GM18511 (cell line): ENCODE measurements at regions not wholly inside any gene's neighbourhood (a gene's known extent, or its start where the extent isn't known, plus 50 kb on each side); places are given as distances from the start of the nearest gene placed in this dataset.
"Not testable (repeated sequence)": the region's sequence is repeated elsewhere in the genome, so short reads cannot be mapped to it uniquely, and the experiment has no call there.

Source experiments
- ATAC-seq: cut with Tn5 transposase; IDR thresholded peaks from one replicate; pipeline ENCODE4 v1.9.1; 2021; ENCODE audit warnings: mild to moderate bottlenecking, moderate library complexity; ENCODE audit not compliant: unreplicated experiment

DNA sequence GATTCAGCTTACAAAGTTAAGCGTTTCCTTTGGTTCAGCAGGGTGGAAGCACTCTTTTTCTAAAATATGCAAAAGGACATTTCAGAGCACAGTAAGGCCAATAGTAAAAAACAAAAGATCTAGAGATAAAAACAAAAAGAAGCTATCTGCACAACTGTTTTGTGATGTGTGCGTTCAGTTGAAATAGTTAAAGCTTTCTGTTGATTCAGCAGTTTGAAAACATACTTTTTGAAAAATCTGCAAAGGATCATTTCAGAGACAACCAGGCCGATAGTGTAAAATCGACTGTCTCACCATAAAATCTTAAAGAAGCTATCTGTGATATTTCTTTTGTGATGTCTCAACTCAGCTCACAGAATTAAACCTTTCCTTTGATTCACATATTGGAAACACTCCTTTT lies 300.0 kb upstream of the ALG10B start:
- ATAC-seq = no peak

DNA sequence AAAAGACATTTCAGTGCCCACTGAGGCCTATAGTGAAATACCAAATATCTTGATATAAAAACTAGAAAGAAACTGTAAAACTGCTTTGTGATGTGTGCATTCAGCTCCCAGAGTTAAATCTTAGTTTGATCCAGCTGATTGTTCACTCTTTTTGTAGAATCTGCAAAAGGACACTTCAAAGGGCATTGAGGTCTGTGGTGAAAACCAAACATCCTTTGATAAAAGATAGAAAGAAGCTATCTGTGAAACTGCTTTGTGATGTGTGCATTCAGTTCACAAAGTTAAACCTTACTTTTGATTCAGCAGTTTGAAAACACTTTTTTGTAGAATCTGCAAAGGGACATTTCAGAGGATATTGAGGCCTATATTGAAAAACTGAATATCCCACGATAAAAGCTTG lies 290.7 kb upstream of the ALG10B start:
- no peak for ATAC-seq

DNA sequence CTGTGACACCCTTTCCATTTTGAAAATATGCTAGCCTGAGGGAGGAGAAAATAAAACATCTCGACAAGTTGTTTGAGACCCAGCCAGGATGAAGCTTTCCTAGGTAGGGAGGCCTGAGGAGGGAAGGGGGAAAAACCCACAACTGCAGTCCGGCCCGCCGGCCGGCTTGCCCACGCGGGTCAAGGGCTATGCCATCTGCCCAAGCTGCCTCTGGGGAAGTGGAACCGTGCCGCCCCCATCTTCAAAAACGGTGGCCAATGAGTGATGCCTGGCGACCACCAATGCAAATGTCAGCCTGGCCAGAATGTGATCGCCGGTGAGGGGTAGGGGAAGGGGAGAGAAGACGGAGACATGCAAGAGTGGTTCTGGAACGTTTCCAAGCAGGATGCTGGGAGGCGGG lies 263.5 kb upstream of the ALG10B start:
- ATAC-seq = no peak

DNA sequence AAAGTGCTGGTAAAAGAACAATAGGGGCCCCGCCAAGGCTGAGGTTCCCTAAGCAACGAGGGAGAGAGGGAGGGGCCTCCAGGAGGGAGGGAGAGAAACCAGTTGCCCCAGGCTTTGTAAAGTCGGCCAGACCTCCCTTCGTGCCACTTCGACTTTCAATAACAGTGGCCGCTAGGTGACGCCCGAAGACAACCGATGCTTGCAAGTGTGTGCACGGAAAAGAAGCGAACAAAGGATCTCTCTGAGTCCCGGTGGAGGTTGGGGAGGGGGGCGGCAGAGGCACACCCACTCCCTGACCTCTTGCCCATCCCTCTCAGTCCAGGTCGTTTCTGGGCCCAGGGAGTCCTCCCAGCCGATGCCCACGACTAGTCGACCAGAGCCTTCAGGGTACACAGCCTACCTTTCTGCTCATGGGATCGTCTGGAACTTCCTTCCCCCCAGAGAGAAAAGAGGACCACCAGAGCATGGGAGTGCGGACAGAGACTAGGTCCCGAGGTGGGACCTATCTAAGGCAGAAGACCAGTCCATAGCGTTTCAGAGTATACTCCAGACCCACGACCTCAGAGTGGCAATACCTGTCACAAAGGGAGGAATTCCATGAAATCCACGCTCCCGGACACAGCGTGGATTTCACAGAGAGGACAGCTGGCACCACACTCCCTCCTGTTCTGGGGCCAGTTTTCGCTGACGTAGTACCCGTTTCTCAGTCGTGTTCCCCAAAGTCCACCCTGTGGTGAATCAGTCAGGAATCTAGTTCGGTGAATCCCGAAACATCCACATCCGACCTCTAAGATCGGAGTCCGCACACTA lies 262.7 kb upstream of the ALG10B start:
- ATAC-seq = no peak

DNA sequence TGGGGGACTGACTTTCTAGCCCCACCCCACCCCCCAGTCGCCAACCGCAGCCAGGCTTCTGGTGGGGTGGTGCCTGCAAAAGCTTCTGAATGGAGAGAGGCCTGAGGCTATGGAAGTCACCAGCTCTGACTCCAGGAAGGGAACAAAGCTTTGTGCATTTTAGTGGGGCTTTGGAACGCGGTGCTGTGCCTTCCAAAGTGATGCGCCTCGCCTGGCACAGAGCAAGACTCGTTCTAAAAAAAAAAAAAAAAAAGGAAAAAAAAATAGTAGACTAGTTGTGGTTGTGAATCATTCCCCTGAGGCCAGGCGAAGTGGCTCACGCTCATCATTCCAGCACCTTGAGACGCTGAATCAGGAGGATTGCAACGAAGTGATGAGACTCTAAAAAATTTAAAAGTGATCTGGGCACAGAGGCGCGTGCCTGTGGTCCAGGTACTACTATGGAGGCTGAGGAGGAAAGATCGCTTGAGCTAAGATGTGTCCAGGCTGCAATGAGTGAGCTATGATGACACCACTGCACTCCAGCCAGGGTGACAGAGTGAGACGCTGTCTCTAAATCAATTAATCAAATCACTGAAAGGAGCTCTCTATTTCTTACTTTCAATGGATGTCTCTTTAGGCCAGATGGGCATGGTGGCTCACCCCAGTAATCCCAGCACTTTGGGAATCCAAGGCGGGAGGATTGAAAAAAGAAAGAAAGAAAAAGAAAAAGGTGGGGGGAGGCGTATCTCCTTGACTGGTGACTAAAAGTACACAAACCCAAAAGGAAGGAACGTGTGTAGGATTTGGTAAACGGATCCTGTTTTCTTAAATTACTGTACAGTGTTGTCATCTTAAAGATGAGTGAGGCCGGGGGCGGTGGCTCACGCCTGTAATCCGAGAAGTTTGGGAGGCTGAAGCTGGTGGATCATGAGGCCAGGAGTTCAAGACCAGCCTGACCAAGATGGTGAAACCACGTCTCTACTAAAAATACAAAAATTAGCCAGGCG lies 259.6 kb upstream of the ALG10B start:
- no peak for ATAC-seq

DNA sequence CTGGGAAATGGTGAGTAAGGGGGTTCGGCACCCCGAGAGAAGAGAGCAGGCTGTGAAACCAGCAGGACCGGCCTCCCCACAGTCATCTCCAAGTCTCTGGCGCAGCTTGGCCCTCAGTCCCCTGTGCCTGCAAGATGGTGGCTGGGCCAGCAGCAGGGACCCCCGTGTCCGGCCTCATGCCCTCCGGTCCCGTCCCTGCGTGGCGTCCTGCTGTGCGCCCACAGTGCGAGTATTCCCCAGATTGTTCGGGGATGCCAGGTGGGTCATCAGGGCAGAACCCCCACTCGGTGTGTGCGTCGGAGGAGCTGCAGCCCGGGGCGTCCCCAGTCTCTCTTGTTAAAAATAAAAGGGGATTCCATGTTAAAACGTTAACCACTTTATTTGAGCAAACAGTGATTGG lies 216.9 kb upstream of the ALG10B start:
- no peak for ATAC-seq

DNA sequence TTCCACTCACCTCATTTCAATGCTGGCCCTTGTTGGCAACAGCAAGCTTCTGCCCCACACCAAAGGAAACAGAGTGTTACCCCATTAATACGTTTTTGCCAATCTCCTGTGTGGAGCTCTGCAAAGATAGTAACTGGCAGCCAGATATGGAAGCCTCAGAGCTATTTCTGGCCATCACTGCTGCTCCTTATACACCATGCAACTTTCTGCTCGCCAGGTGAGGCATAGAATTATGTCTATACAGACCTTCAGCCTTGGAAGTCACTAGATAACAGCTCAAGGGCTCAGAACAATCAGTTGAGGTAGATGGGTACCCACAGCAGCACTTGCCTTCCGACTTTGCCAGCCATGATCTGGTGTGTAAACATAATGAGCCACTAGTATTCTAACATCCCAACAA lies 214.8 kb upstream of the ALG10B start:
- ATAC-seq = no peak

DNA sequence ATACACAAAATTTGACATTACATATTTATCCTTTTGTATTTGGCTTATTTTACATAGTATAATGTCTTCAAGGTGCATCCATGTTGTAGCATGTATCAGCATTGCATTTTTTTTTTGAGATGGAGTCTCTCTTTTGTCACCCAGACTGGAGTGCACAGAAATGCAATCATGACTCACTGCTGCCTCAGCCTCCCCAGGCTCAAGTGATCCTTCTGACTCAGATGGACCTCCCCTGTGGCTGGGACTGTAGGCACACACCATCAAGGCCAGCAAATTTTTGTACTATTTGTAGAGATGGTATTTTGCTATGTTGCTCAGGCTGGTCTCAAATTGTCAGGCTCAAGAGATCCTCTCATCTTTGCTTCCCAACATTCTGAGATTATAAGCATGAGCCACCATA lies 214.4 kb upstream of the ALG10B start:
- ATAC-seq = no peak

DNA sequence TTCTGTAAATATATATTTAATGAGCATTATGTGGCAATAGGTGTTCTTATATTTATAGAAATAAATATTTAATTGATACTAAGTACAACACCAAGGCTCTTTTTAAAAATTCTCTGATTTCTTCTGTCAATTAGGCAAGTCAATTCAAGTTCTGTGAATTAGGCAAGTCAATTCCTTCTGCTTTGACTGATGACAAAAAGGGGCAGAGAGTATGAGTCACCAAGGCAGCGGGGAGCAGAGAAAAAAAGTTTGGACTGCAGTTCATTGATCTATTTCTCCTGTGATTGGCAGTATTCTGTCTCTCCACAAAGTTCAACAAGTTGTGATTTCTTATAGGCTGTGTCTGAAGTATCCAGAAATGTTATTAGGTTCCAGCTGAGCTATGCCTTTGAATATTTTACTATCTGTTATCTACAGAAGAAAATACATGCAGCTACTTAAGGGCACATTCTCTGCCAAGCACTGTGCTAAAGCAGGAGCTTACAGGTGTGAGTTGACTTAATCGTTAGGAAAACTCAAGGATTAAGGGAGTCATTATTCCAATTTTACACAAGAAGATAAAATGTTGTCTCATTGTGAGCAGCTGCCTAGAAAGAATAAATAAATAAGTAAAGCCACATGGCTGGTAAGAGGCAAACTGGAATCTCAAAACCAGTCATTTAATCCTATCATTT lies 206.4 kb upstream of the ALG10B start:
- no peak for ATAC-seq

DNA sequence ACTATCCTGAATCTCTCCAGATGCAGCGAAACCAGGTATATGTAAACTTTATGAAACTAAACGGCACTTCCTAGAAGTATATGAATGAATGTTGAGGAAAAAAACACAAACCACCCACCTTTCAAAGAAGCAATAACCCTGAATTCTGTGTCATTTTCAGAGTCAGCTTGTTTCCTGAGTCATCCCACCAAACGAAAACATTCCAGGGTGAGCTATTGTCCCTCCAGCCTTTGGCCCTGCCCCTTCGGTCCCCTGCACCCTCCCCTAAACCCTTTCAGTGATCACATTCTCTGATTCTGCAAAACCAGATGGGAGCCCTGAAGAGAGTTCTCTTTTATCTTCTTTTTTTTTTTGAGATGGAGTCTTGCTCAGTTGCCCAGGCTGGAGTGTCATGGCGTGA lies 202.6 kb upstream of the ALG10B start:
- ATAC-seq = no peak

DNA sequence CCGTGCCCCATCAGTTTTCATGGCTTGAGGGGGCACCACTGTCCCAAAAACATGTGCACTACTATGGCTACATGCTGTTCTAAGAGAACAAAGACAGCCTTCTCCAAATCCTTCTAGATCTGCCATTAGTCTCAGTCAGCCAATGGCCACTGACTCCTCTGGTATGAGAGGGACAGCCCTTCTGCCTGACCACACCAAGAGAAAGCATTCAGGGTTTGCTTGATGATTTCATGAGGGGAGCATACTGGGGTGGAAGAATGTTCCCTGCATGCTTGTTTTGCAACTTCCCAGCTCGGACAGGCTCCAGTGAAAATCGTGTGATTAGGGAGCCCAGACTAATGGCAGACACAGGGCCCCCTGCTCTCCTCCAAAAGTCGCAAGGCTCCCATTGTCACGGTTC lies 199.6 kb upstream of the ALG10B start:
- ATAC-seq = no peak

DNA sequence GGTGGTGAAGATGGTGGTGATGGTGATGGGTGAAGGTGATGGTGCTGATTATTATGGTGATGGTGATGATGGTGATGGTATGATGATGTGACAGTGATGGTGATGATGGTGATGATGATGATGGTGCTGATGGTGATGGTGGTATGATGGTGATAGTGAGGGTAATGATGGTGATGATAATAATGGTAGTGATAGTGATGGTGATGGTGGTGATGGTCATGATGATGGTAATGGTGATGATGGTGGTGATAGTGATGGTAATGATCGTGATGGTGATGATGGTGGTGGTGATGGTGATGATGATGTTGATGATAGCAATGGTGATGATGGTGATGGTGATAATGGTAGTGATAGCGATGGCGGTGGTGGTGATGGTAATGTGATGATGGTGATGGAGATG lies 197.9 kb upstream of the ALG10B start:
- no peak for ATAC-seq

DNA sequence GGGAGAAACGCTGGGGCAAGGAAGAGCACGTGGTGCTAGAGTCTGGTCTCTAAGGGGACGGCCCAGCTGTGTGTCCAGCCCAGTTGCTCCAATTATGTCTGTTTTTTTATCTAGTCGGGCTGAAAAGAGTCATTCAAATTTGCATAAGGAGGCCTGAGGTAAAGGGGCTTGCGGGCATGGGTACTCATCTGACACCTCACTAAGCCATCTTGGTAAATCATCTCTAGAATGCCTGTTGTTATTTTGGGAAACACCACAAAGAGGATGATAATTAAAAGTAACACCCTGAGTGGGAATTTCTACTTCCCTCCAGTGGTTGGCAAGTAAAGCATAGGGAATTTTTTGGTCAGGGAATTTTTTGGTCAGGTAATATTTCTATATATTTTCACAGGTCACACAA lies 196.1 kb upstream of the ALG10B start:
- ATAC-seq = no peak

DNA sequence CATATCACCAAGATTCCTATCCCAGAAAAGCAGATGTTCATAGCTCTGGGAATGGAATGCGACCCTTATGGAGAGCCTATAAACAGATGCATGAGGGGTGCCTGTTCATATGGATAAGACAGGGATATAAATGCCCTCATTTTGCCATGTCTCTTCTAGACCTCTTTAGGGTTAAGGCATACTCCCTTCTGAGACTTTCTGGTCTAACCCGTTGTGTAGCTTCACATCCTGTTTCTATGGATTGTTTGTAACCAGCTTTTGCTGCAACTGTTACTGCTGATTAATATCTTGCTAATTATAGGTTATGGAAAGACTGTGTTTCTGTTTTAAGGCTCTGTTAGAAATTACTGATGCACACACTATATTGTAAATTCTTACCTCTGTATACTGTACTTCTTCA lies 193.5 kb upstream of the ALG10B start:
- not testable (repeated sequence) for ATAC-seq

DNA sequence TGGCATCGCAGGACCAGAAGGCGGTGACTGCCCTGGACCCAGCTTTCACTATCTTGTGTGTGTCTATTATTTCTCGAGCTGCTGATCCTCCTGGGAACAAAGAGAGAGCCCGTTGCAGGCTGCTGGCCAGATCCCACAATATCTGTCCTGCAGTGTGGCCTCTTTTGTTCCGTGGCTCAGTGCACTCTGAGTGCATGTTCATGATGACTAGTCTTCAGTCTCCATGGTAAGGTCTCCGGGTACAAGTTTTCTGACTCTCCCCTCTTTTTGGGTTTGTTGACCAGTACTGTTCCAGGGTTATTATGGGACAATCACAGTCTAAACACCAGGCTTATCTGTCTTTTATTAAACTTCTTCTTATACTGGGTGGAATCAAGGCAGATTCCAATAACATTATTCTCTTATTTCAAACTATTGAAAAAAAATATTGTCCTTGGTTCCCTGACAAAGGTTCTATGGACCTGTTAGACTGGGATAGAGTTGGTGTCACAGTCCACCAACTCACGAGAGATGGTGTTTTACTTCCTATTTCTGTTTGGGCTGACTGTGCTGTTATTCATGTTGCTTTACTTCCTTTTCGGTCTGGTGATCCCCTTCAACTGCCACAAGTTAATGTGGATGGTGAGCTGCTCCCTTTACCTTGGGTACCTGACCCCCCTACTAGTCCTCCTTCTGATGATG lies 192.9 kb upstream of the ALG10B start:
- ATAC-seq = no peak

DNA sequence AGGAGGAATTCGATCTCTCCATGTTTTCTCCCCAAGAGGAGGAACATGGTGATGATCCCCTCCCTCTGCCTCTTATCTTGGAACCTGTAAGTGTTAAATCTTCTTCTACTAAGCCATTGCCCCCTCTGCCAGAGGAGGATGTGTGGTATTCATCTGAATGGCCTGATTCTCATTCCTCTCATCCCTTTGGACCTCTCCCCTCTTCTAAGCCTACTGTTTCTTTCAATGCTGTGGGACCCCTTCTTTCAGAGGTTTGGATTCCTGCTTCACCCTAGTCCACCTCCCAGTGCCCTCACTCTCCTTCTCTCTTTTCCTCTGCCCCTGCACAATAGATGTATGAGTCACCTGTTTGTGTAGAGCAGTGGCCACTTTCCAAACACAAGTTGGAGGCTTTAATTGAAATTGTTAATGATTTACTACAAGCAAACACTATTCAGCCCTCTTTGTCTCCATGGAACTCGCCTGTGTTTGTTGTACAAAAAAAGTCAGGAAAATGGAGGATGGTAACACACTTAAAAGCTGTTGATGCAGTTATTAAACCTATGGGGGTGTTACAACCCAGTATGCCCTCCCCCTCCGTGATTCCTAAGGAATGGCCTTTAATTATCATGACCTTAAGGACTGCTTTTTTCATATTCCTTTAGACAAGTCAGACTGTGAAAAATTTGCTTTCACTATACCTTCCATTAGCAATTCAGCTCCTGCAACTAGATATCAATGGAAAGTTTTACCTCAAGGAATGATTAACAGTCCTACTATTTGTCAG lies 192.1 kb upstream of the ALG10B start:
- no peak for ATAC-seq

DNA sequence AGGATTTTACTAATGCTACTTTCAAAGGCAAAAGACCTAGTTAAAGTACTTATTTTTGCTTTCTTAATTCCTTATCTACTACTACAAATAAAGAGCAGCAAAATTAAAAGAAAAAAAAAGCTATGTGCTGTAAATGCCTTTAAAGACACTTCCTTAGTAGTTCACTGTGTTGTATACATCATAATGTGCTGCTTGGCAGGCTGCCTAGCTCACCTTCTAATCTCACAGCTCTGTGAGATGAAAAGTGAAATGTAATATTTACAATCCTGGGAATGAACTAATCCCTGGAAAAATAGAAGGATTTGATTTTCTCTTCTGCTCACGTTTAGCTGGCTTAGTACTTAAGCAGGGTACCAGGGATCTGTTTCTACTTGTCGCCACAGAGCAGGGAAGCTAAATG lies 184.4 kb upstream of the ALG10B start:
- ATAC-seq = no peak

DNA sequence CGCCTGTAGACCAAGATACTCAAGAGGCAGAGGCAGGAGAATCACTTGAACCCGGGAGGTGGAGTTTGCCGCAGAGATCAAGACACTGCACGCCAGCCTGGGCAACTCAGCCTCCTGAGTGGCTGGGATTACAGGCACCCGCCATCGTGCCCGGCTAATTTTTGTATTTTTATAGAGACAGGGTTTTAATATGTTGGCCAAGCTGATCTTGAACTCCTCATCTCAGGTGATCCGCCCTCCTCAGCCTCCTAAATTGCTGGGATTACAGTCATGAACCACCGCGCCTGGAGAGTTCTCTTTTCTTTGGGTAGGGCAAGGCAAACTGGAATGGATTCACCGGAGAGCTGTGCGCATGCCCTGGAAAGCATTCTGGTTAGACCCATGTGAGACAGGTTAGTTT lies 179.3 kb upstream of the ALG10B start:
- no peak for ATAC-seq

DNA sequence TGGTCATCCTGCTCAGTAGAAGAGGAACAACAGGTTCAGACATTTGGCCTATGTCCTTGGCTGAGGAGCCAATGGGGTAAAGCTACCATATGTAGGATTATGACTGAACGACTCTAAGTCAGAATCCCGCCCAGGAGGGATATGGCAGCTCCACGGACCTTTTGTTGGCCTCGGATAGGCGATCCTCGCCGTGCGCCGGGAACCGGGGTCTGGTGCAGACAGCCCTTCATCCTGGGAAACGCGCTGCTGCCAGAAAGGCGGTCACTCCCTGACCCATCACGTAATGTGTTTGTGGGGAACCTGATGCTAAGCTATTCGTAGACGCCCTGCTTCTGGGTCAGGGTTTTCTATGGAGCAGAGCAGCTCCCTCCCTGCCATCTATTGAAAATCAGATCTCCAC lies 178.9 kb upstream of the ALG10B start:
- no peak for ATAC-seq
